Aorta (tissue), 5 donors: ENCODE measurements at regions not wholly inside any gene's neighbourhood (a gene's known extent, or its start where the extent isn't known, plus 50 kb on each side); places are given as distances from the start of the nearest gene placed in this dataset.

Experiments
- ATAC-seq: fragments of 200-7000 bp; cut with Tn5 transposase; one replicate; pipeline ENCODE4 v1.9.1; 2022; ENCODE audit warnings: moderate library complexity; ENCODE audit not compliant: low FRiP score
- DNase-seq, 2 donors: peaks; one replicate each; pipeline ENCODE4 v3.0.0-alpha.2; 2020
- H3K27ac ChIP-seq, 2 donors: one replicate each; pipeline ENCODE4 v1.5.1; 2013; ENCODE audit warnings: low read length in 2 of 2, mild to moderate bottlenecking in 2 of 2, moderate library complexity in 2 of 2, control low read depth in 1 of 2, inconsistent platforms in 1 of 2, low read depth in 1 of 2
- H3K27me3 ChIP-seq, 2 donors: one replicate each; pipeline ENCODE4 v1.6.1; 2013; ENCODE audit warnings: control low read depth in 1 of 2, low read length in 1 of 2, mild to moderate bottlenecking in 1 of 2, moderate library complexity in 1 of 2; ENCODE audit not compliant: insufficient read depth in 2 of 2, control insufficient read depth in 1 of 2
- H3K36me3 ChIP-seq, 2 donors: one replicate each; pipeline ENCODE4 v1.6.1; 2013; ENCODE audit warnings: control low read depth in 1 of 2, low read length in 1 of 2, mild to moderate bottlenecking in 1 of 2; ENCODE audit not compliant: insufficient read depth in 2 of 2, control insufficient read depth in 1 of 2
- H3K4me1 ChIP-seq, 2 donors: one replicate each; pipeline ENCODE4 v1.6.1; 2013; ENCODE audit warnings: low read length in 2 of 2, control low read depth in 1 of 2, mild to moderate bottlenecking in 1 of 2, moderate library complexity in 1 of 2; ENCODE audit not compliant: insufficient read depth in 2 of 2, control insufficient read depth in 1 of 2
- H3K4me3 ChIP-seq, 2 donors: one replicate each; pipeline ENCODE4 v1.5.1; 2013; ENCODE audit warnings: low read length in 2 of 2, control low read depth in 1 of 2, mild to moderate bottlenecking in 1 of 2
- H3K9me3 ChIP-seq: one replicate; pipeline ENCODE4 v1.6.1; 2013; ENCODE audit warnings: mild to moderate bottlenecking, low read length; ENCODE audit not compliant: control insufficient read depth
- WGBS, 2 donors: extraction: QIAGEN DNeasy Blood & Tissue Kit; methylation state at CpG; one replicate each; pipeline ENCODE4 v1.1.7; 2013; 5-methylcytosine and 5-hydroxymethylcytosine counted together
- intact Hi-C, 2 donors: fragments of 100-400 bp; cut with DNase I; formaldehyde crosslinking; loops; one replicate each; pipeline versions ENCODE4 v1.14.2 to v1.15.0; 2022
- donor health status: healthy with polysubstance abuse.
- donor health status: Bipolar disorder and iron deficiency.
- donor health status: DM: no; HTN: no; CAD: no.
- donor health status: DM: no; HTN: no; CAD: no.
- donor health status: DM: yes; HTN: yes; CAD: no.

- DNase-seq (no peak), ATAC-seq (no peak)
- Histone ChIP-seq H3K27me3 (no peaks in the 10 kb centered on the region), H3K4me3 (no peak overlapping the region), H3K9me3 (no peaks in the 10 kb centered on the region), H3K27ac (no peak overlapping the region), H3K36me3 (no peaks in the 10 kb centered on the region), H3K4me1 (no peaks in the 10 kb centered on the region)
- intact Hi-C loops = no loop called here
- 61 to 84% methylated on average over 1 of the region's 1 CpG for WGBS, 2 donors
Observed at GRCh38 chr6:119917186-119917585, 567.6 kb upstream of the MAN1A1 start.

- DNase-seq (no peak), ATAC-seq (no peak)
- intact Hi-C loops = no loop called here
- H3K27ac ChIP-seq = no peak overlapping the region
- no peak overlapping the region for H3K4me3 ChIP-seq
- no peaks in the 10 kb centered on the region for H3K27me3 ChIP-seq
- WGBS, 2 donors = 70 to 71% methylated on average over 2 of the region's 2 CpGs
- no peaks in the 10 kb centered on the region for H3K36me3 ChIP-seq
- no peaks in the 10 kb centered on the region for H3K4me1 ChIP-seq
- H3K9me3 ChIP-seq = no peaks in the 10 kb centered on the region
Observed at GRCh38 chr6:119915971-119916370, 566.4 kb upstream of the MAN1A1 start.

DNA sequence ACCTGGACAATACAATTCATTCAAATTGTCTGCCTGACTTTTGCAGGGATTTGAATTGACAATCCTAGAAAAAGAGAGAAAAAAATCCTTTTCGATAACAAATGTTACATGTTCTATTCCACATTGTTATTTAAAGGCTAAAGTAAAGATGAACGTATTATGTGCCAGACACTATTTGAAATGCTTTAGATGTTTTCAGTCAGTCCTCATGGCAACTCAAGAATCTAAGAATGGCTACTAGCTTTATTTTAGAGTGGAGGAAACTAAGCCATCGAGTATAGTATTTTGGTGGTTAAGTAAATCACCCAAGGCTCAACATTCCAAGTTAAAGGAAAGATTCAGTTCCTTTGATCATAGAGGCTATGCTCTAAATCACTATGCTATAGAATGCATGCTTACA lies 558.6 kb upstream of the MAN1A1 start:
- no peaks in the 10 kb centered on the region for H3K27me3 ChIP-seq
- no peak for DNase-seq
- no peak for ATAC-seq
- H3K27ac ChIP-seq = no peak overlapping the region
- H3K4me3 ChIP-seq = no peak overlapping the region
- H3K9me3 ChIP-seq = no peaks in the 10 kb centered on the region
- intact Hi-C loops = no loop called here
- no peaks in the 10 kb centered on the region for H3K4me1 ChIP-seq
- no peaks in the 10 kb centered on the region for H3K36me3 ChIP-seq
- 33 to 52% methylated on average over 3 of the region's 3 CpGs for WGBS, 2 donors

- H3K9me3 ChIP-seq = no peaks in the 10 kb centered on the region
- DNase-seq (no peak), ATAC-seq (no peak)
- 62% methylated on average over 1 of the region's 1 CpG for WGBS, 2 donors
- intact Hi-C loops = no loop called here
- no peak overlapping the region for H3K27ac ChIP-seq
- H3K27me3 ChIP-seq = no peaks in the 10 kb centered on the region
- no peak overlapping the region for H3K4me3 ChIP-seq
- H3K36me3 ChIP-seq = no peaks in the 10 kb centered on the region
- H3K4me1 ChIP-seq = no peaks in the 10 kb centered on the region
Observed at GRCh38 chr6:119902681-119903080, 553.1 kb upstream of the MAN1A1 start.

- H3K27me3 ChIP-seq = no peaks in the 10 kb centered on the region
- no peak overlapping the region for H3K4me3 ChIP-seq
- no peaks in the 10 kb centered on the region for H3K4me1 ChIP-seq
- WGBS, 2 donors = 71 to 91% methylated on average over 1 of the region's 1 CpG
- ATAC-seq (no peak), DNase-seq (no peak)
- intact Hi-C loops = no loop called here
- H3K9me3 ChIP-seq = no peaks in the 10 kb centered on the region
- no peak overlapping the region for H3K27ac ChIP-seq
- no peaks in the 10 kb centered on the region for H3K36me3 ChIP-seq
Observed at GRCh38 chr6:119896806-119897205, 547.2 kb upstream of the MAN1A1 start.

DNA sequence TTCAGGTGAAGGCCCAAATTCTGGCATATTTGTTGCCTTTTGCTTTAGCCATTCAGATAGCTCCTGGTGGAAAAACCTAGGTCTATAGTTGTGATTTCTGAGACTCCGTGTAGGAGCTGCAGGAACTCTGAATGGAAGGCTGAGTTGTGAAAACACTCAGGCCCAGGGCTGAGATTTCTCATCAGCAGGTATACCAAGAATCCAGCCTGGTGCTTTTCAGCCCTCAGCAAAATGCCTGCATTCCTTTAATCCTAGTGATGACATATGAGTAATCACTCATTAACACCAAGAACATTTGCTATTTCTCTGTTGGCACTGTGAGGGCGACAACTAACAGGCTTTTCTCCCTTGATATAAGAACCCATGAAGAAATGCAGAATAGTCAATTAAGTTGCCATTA lies 546.1 kb upstream of the MAN1A1 start:
- Histone ChIP-seq H3K27ac (no peak overlapping the region), H3K4me3 (no peak overlapping the region), H3K9me3 (peaks cover under 1% of the 10 kb centered on the region), H3K36me3 (no peaks in the 10 kb centered on the region), H3K27me3 (no peaks in the 10 kb centered on the region), H3K4me1 (no peaks in the 10 kb centered on the region)
- WGBS, 2 donors = 37 to 54% methylated on average over 2 of the region's 2 CpGs
- no peak for DNase-seq
- ATAC-seq = no peak
- intact Hi-C loops = no loop called here

DNA sequence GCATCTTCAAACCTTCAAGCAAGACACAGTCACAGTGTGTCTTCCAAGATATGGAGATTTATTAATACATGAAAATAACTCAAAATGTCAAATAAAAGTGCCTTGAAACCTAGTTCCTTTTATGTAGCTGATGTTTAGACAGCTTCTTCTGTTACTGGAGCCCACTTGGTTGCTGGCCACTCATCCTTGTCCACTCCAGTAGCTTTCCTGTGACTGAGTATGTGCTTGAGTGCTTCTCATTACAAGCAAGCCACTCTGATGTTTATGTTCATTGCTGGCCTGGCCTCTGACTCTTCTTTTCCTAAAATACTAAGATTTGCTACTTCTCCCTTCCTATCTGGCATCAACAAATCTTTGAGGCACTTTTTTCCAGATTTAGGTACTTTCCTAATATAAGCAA lies 545.2 kb upstream of the MAN1A1 start:
- Histone ChIP-seq H3K36me3 (no peaks in the 10 kb centered on the region), H3K27ac (no peak overlapping the region), H3K27me3 (no peaks in the 10 kb centered on the region), H3K4me1 (no peaks in the 10 kb centered on the region), H3K9me3 (peaks cover 2% of the 10 kb centered on the region), H3K4me3 (no peak overlapping the region)
- intact Hi-C loops = no loop called here
- DNase-seq = no peak
- ATAC-seq = no peak

DNA sequence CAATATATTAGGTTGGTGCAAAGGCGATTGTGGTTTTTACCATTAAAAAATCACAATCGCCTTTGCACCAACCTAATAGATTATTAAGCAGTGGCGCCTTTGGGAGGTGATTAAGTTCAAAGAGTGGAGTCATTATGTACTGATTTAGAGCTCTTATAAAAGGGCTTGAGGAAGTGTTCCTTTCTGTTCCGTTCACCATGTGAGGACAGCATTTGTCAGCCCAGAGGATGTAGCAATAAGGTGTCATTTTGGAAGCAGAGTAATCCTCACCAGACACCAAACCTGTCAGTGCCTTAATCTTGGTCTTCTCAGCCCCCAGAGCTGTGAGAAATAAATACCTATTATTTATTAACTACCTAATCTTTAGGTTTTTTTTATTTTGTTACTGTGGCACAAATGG lies 542.1 kb upstream of the MAN1A1 start:
- ATAC-seq (no peak), DNase-seq (no peak)
- Histone ChIP-seq H3K27me3 (no peaks in the 10 kb centered on the region), H3K4me3 (no peak overlapping the region), H3K27ac (no peak overlapping the region), H3K9me3 (peaks cover 2% of the 10 kb centered on the region), H3K4me1 (no peaks in the 10 kb centered on the region), H3K36me3 (no peaks in the 10 kb centered on the region)
- 68 to 76% methylated on average over 4 of the region's 4 CpGs for WGBS, 2 donors
- intact Hi-C loops = no loop called here

GRCh38 chr6:119891206-119891605 lies 541.6 kb upstream of the MAN1A1 start:
- Histone ChIP-seq H3K36me3 (no peaks in the 10 kb centered on the region), H3K27ac (no peak overlapping the region), H3K27me3 (no peaks in the 10 kb centered on the region), H3K4me1 (no peaks in the 10 kb centered on the region), H3K9me3 (peaks cover 2% of the 10 kb centered on the region), H3K4me3 (no peak overlapping the region)
- WGBS, 2 donors = 16 to 30% methylated on average over 1 of the region's 1 CpG
- ATAC-seq (no peak), DNase-seq (no peak)
- intact Hi-C loops = no loop called here
